ENCODE measurements at regions not wholly inside any gene's neighbourhood (a gene's known extent, or its start where the extent isn't known, plus 50 kb on each side); places are given as distances from the start of the nearest gene placed in this dataset.
A peak's percentile ranks its signal among the peaks of the same experiment; 100 is the strongest.
"Not testable (repeated sequence)": the region's sequence is repeated elsewhere in the genome, so short reads cannot be mapped to it uniquely, and the experiment has no call there.

GRCh38 chr1:91207691-91208090 lies 185.9 kb upstream of the ZNF644 start:
- not testable (repeated sequence) for DNase-seq

- not testable (repeated sequence) for DNase-seq
Measured at GRCh38 chr1:91204150-91204549, 182.3 kb upstream of the ZNF644 start.

- DNase-seq, result no peak
Measured at GRCh38 chr1:91201694-91202093, 179.9 kb upstream of the ZNF644 start.

DNA sequence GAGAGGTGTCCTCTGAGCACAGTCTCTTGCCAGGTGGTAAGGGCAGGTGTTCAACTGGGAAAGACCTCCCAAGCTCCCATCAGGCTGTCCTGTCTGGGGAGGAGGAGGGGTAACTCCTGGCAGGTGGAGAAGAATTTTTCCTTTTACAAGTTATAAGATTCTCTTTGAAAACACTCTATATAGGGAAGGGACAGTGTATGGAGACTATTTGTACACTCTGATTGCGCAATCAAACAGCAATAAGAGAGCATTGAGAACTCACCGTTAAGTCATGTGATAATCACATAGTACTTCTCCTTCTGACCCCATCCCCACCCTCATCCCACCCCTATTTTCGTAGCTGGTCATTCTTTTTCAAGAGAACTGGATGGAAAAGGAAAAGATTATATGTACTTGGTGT lies 179.3 kb upstream of the ZNF644 start:
- no peak for DNase-seq

GRCh38 chr1:91200675-91201074 lies 178.8 kb upstream of the ZNF644 start:
- DNase-seq, result no peak

DNA sequence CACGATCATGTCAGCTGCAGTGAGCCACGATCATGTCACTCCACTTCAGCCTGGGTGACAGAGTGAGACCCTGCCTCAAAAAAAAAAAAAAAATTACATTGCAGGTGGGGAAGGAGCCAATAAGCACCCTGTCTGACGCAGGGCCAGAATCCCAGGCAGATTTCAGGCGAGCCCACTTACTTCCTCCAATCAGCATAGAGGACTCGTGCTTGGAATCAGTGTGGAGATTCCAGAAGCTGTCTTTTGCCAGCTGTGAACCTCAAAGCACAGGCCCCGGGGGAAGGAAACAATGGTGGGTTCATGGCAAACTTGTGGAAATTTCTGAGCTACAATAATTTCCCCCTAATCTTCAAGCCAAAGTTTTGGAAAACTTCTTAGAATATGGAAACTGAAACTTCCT lies 178.2 kb upstream of the ZNF644 start:
- DNase-seq, result no peak

DNA sequence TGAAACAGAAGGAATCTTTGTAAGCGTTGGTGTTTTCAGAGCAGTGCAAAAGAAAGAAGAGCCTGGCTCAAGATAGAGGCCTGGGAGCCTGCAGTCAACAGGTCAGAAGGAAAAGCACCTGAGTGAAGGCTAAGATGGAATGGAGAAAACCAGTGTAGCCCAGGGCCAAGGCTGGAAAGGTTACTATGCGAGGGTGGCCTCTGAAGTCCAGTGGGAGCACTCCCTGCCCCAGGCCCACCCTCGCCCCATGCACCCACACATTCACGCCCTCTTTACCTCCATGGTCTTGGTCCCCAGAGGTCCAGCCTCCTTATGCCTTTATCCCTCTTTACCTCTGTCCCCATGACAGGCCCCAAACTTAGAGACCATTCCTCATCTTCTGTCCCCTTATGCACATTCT lies 169.2 kb upstream of the ZNF644 start:
- DNase-seq, result no peak

GRCh38 chr1:91189096-91189495 lies 167.3 kb upstream of the ZNF644 start:
- DNase-seq, result no peak

- not testable (repeated sequence) for DNase-seq
Measured at GRCh38 chr1:91182807-91183206, 161.0 kb upstream of the ZNF644 start.

- DNase-seq, result no peak
Measured at GRCh38 chr1:91176250-91176649, 154.4 kb upstream of the ZNF644 start.

DNA sequence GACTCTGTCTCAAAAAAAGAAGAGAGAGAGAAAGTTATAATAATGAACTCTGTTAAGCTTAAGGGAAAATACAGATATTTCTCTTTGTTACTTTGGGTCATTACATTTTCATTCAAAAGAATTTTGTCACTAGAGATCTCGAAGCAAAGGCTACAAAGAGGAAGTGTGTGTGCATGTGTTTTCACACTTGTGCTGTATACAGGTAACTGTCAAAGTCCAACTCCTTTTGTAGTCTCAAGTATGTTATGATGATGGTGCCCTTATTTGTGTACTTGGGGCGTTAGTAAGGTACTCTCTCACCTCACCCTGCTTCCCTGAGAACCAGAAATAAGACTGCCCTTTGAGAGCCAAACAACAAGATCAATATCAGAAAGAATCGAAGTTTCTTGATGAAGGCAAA lies 152.9 kb upstream of the ZNF644 start:
- no peak for DNase-seq

DNA sequence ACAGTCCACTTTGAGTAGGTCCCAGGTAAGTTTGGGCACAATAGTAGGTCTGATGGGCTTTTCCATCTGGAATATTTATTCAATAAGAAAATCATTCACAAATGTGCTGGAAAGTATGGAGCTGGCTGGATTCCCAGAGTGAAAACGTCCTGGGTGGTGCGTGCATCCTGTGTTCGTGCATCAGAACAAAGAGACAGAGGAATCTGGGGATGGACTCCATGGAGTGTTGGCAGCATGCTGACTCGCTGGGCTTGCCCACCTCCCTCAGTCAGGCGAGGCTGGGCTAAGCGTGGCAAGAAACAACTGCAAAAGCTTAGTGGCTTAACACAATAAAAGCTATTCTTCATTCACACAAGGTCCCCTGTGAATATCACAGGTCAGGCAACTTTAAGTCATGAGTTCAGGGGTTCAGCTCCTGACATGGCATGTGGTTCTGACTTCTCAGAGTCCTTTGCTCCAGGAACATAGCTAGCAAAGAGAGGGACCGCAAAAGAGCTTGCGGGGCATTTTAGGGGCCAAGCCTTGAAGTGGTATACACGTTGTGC lies 151.6 kb upstream of the ZNF644 start:
- DNase-seq, result no peak

DNA sequence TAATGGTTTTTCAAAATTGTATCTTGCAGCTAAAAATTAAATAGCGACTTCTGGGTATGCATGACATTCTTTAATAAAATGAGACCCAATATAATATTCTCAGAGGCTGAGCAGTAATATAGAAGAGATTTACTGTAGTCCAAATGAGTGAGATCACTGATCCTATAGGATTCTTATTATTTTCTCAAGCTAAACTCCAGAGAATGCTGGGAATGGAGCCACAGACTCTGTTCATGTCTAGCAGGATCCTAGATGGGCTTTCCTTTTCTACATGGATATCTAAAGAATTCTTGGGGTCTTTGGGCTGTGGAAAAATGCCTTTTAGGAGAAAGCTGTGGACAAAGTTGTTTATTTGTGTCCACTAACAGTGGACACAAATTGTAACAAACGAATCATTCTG lies 150.7 kb upstream of the ZNF644 start:
- DNase-seq, result no peak

- DNase-seq, result peak; percentile 39
Measured at GRCh38 chr1:91171898-91172297, 150.1 kb upstream of the ZNF644 start.

DNA sequence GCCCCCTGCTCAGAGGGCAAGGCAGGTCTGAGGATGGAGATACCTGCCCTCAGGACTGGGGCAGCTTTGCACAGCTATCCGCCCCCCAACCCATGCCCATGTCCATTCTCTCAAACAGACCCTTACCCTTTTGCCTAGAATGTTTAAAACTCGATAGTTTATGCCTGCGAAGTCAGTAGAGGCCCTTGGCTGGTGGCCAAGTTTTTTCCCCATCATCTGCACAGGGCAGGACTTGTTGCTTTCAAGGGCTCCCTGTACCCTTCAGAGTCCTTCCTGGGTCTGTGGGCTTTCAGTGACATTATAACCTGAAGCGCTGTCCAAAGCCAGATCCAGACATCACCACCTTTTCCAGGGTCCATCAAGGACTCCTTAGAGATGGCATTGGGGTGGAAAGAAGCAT lies 148.7 kb upstream of the ZNF644 start:
- DNase-seq, result no peak

DNA sequence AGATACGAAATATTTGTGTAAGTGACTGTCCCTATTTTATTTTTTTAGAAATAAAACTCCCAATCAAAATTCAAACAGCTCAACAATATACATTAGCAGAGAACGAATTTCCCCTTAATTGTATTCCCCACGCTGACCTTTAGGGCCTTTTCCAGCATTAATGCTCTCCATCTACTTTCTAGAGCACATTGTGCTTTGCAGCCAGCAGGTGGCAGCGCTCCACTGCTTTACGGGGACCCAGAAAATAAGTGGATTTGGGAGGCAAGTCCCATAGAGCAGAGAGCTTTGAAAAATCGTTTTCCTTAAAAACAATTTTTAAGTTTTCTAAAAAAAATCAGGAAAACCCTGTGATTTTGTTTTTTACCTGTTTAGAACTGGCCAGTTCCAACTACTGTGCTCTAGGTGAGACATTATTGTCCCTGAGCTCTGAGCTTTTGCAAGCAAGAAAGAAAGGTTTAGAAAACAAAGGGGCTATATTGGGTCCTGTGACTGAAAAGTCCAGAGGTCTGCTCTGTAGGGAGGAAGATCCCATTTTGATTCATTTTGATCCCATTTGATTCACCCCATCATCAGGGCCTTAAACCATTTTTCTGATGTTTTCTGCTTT lies 144.4 kb upstream of the ZNF644 start:
- peak; percentile 77 for DNase-seq

- peak; percentile 57 for DNase-seq
Measured at GRCh38 chr1:91165033-91165654, 143.3 kb upstream of the ZNF644 start.

- no peak for DNase-seq
Measured at GRCh38 chr1:91162613-91163012, 140.8 kb upstream of the ZNF644 start.

DNA sequence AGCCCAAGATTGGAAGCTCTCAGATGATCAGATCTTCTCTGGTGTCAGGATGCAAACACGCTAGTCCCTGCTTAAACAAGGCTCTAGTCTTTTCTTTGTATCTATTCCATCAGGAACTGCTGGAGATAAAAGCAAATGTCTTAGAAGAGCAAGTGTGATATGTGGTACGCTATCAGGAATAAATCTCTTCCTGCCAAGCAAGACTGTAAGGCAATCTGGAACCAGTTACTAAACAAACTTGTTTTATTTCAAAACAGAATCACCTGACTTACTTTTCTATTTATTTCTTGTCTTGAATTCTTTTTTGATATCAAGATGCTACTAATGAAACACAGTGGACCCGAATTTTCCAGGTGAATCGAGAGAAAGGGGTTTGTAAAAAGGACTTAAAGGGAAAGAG lies 139.9 kb upstream of the ZNF644 start:
- no peak for DNase-seq

- DNase-seq, result no peak
Measured at GRCh38 chr1:91161166-91161565, 139.3 kb upstream of the ZNF644 start.

DNA sequence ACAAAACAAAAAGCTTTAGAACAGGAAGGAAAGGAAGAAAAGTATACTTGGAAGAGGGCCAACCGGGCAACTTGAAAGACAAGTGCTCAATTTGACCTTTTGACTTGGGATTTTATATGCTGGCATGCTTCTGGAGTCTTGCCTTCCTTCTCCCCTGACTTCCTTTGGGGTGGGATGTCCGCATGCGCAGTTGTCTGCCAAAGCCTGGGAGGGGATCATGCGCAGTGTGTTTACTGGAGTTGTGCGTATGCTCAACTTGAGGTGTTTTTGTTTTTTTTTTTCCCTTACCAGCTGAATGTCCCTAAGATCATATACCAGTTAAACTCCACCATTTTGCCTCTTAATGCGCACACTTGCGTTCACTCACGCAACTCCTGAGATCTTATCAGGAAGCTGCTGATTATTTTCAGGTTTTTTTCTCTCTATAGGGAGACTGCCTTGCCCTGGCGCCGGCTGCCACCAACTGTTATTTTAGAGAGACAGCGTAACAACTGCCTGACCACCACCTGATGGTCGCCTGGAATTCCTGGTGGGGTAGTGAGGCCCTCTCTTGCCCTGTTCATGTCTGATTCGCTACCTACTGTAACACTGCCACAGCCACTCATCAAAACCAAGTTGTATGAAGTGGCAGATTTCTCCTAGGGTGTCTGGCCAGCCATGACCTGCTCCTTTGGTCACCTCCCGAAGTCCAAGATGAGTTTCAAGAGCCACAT lies 138.7 kb upstream of the ZNF644 start:
- DNase-seq, result no peak

GRCh38 chr1:91153341-91153740 lies 131.5 kb upstream of the ZNF644 start:
- DNase-seq, result no peak

GRCh38 chr1:91152331-91152730 lies 130.5 kb upstream of the ZNF644 start:
- no peak for DNase-seq

DNA sequence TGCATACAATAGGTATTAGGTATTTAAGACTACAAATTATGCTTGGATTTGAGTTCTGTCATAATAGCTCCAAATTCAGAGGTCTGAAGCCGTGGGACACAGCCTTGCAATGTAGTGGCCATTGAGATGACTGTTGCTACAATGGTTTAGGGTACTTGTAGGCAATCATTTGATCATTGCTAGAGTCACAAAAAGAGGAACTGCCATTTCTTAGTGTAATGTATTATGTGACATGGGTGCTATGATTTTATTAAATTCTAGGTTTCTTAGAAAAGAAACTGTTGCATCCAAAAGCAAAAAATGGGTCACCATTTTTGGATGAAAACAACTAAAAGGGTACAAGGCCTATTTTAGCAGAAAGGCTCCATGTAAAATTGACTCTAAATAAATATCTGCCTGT lies 129.9 kb upstream of the ZNF644 start:
- DNase-seq, result no peak

All from NCI-H1694 treated with DMSO at 0.1 percent for 48 hours (cell line).